ENCODE measurements at regions not wholly inside any gene's neighbourhood (a gene's known extent, or its start where the extent isn't known, plus 50 kb on each side); places are given as distances from the start of the nearest gene placed in this dataset.

GRCh38 chr11:112454841-112455240, 194.2 kb upstream of the PLET1 start:
- TF ChIP-seq POLR2A (IDR thresholded peaks at IDR 0.05; ENCODE audit: low read depth, low read length) (no peak), TAF1 (IDR thresholded peaks at IDR 0.05; ENCODE audit: low read depth, low read length) (no peak), POLR2AphosphoS5 (IDR thresholded peaks at IDR 0.05; ENCODE audit: low read depth, low read length) (no peak), POU2F2 (IDR thresholded peaks at IDR 0.05; ENCODE audit: low read depth, low read length) (no peak), PAX5 (IDR thresholded peaks at IDR 0.05; ENCODE audit: insufficient read depth, low read length, severe bottlenecking) (no peak)

Measured in GM12891 (cell line).